SK-N-MC (cell line): ENCODE measurements at regions not wholly inside any gene's neighbourhood (a gene's known extent, or its start where the extent isn't known, plus 50 kb on each side); places are given as distances from the start of the nearest gene placed in this dataset.

Experiments used
- EZH2 ChIP-seq: fragments of 200-600 bp; sonication (generic); IDR thresholded peaks from one replicate; pipeline ENCODE4 v1.6.1; 2017; ENCODE audit warnings: antibody characterized with exemption
- POLR2AphosphoS5 ChIP-seq: IDR thresholded peaks from 2 replicates; pipeline ENCODE4 v1.6.1; 2012; ENCODE audit warnings: mild to moderate bottlenecking, low read depth, low read length, borderline replicate concordance

DNA sequence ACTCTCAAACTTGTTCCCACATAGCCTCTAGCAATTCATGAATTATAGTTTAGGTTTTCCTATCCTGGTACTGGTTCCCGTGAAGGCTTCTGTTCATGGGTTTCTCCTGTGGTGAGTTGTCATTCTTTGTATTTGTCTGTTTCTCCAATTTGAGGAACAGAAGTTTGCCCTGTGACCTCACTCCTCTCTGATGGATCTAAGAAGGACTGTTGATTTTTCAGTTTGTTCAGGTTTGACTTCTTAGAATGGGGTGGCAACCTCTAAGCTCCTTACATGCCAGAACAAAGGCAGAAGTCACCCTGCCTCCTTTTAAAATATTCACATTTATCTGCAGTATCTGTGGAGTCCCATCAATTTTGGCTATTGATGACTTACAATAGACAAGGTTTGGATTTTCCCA is 354.0 kb downstream of the SPRY2 start:
- TF ChIP-seq EZH2 (no peak), POLR2AphosphoS5 (no peak)
